ENCODE measurements at regions not wholly inside any gene's neighbourhood (a gene's known extent, or its start where the extent isn't known, plus 50 kb on each side); places are given as distances from the start of the nearest gene placed in this dataset.
A peak's percentile ranks its signal among the peaks of the same experiment; 100 is the strongest.
"Not testable (repeated sequence)": the region's sequence is repeated elsewhere in the genome, so short reads cannot be mapped to it uniquely, and the experiment has no call there.

GRCh38 chr6:170046791-170047626 lies 243.9 kb downstream of the DLL1 start:
- DNase-seq (ENCODE audit: low read depth): peak; percentile 87

- DNase-seq (ENCODE audit: low read depth): no peak
Observed at GRCh38 chr6:170045981-170046667, 244.8 kb downstream of the DLL1 start.

GRCh38 chr6:170045563-170045960 lies 245.3 kb downstream of the DLL1 start:
- DNase-seq (ENCODE audit: low read depth): no peak

DNA sequence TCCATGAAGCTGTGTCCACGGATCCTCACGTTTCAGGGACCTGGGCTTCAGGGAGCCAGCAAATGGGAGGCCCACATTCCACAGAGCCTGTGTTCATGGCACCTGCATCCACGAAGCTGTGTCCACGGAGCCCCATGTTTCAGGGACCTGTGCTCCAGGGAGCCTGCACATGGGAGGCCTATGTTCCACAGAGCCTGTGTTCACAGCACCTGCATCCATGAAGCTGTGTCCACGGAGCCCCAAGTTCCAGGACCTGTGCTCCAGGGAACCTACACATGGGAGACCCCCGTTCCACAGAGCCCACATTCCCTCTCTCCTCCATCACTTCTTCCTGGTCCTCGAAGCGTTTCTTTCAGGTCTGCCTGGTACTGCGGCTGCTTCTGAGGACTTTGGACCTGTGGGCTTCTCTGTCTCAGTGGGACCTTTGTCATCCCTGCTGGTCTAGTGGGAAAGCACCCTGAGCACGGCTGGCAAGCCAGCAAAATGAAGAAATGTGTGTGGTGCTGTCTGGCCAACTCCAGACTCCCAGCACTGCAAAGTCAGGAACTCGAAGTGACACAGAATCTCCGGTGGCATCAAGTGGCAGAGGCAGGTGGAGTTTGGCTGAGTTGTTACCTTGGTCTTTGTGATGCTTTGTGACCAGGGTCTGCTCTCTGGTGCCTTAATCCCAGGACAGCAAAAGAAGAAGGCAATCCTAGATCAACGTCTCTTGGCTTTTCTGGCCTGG lies 245.9 kb downstream of the DLL1 start:
- DNase-seq (ENCODE audit: low read depth): no peak

DNA sequence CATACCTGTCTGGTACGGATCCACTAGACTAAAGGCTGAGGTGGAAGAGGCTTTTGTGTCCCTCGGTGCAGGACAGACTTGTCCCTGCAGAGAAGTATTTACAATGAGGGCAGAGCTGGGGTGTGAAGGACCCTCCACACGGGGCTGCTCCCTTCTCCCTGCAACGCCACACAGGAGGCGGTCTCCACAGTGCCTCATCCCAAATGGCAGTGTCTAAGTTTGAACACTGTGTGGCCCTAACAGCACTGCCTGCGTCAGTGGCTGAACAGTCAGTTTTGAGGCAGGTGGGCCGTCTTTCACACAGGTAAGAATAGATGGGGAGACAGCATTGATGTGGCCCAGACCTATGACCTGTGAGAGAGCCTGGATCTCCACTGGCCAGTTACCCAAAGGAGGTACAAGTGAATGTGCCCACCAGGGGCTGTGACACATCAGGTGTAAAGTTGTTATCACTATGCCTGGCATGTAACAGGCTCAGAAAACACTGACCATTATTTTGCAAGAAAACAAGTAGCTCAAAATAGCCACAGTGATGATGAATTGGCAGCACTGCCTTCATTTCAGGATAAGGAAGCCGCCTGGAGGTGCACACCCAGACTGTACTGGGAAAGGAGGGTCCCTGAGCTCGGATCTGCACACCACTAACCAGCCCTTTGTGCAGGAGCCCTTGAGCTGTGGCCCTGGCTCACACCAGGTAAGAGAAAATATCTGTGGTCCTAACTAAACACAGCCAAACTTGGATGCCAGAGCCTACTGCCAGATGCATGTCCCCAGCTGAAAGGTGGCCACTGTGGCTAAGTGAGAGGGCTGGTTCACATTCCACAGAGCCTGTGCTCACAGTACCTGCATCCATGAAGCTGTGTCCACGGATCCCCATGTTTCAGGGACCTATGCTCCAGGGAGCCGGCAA lies 246.7 kb downstream of the DLL1 start:
- DNase-seq (ENCODE audit: low read depth): no peak

DNA sequence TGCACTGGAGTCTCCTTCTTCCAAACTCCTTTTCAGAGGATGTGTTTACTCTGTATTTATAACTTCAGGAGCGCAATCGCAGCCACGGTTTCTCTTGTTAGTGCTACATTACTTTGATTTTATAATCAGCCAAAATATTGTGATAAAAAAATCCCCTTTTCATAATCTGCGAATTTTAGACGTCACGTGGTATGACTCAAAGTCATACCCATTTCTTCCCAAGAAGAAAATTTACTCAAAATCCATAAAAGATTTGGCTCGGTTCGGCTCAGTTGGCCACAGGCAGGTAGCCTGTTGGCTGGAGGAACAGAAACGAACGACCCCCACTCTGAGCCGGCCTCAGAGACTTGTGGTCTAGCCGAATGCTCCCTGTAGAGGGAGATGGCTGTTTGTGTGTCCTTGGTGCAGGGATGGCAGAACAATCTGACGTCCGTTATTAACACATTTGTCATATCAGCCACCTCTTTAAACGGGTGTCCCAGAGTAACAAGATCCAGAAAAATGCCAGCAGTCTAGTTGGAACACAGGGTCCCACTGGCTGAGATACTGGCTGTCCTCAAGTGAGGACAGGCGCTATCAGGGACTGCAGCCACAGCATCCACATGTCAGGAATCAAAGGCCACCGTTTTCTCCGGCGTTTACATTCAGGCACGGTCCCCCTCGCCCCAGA lies 247.6 kb downstream of the DLL1 start:
- DNase-seq (ENCODE audit: low read depth): no peak

- no peak for DNase-seq (ENCODE audit: low read depth)
Observed at GRCh38 chr6:170042596-170043118, 248.2 kb downstream of the DLL1 start.

- no peak for DNase-seq (ENCODE audit: low read depth)
Observed at GRCh38 chr6:170042123-170042522, 248.8 kb downstream of the DLL1 start.

- no peak for DNase-seq (ENCODE audit: low read depth)
Observed at GRCh38 chr6:170041526-170041925, 249.4 kb downstream of the DLL1 start.

DNA sequence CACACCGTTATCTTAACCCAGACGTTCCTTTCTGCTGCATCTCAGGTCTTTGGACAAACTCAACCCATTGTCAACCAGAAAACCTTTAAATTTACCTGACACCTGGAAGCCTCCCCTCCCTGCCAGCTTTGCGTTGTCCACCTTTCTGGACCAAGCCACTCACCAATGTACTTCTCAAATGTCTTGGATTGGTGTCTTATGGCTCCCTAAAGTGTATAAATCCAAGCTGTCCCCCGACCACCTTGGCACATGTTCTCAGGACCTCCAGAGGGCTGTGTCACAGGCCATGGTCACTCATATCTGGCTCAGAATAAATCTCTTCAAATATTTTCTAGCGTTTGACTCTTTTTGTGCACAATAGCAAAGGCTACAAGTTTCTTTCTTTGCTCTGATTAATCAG lies 250.0 kb downstream of the DLL1 start:
- no peak for DNase-seq (ENCODE audit: low read depth)

DNA sequence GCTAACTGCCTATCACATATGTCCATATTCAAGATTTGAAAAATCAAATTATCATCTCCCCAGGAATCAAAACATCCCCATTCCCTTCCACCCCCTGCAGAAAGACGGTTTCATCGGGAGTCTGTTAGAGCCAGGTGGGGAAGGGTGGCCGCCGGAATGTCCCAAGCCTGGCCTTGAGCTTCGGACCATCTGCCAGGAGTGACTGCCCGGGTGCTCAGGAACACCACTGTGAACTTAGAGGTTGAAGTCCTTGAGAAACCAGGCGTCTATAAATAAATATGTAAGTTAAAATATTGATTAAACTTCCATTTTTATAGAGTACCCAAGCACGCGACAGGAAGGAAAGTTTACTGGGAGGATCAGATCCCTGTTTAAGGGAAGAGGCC lies 250.8 kb downstream of the DLL1 start:
- no peak for DNase-seq (ENCODE audit: low read depth)

GRCh38 chr6:170039156-170040114 lies 251.4 kb downstream of the DLL1 start:
- no peak for DNase-seq (ENCODE audit: low read depth)

GRCh38 chr6:170038708-170039107 lies 252.2 kb downstream of the DLL1 start:
- DNase-seq (ENCODE audit: low read depth): no peak

DNA sequence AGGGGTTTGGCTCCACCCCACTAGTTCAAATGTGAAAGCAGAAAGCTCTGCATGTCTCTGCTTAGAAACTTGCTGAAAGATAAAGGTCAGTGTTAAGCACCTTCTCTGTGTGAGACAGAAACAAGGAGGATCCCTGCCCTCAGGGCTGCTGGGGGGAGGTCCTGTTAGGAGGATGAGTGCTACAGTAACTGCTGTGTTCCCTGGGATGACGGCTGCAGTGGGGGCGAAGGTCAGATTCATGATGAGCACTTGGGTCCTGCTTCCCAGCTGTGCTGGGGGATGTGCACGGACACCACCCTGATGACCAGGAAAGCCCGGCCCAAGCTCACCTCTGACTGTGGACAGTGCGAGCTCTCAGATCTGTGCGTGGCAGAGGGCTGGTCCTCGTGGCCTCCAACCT lies 252.6 kb downstream of the DLL1 start:
- peak; percentile 78 for DNase-seq (ENCODE audit: low read depth)

DNA sequence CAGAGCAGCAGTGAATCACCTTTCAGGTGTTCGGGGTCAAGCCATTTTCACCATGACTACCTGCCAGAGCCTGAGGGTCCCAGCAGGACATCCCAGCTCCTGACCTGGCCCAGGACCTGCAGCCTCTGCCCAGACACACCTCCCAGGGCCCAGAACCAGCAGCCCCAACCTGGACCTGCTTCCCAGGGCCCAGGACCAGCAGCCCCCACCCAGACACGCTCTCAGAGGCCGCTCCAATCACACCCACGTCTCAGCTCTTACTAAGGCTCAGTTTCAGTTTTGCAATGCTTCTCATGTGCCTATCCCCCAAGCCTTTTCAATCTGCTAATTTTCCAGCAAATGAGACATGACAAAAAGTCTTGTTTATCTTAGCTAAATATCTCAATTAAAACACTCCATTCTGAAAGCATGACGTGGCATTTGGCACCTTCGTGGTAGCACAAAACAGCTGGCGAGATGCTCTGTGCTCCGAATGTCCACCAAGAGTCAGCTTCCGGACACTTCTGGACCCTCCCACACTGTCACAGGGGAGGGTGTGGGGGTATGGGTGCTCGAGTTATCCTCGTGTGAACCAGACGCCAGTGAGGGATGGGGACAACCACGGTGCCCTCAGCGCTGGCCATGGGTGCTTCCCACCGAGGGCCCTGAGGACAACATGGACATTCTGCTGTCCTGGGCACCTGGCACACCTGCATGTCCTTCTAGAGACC lies 253.2 kb downstream of the DLL1 start:
- DNase-seq (ENCODE audit: low read depth): peak; percentile 86

DNA sequence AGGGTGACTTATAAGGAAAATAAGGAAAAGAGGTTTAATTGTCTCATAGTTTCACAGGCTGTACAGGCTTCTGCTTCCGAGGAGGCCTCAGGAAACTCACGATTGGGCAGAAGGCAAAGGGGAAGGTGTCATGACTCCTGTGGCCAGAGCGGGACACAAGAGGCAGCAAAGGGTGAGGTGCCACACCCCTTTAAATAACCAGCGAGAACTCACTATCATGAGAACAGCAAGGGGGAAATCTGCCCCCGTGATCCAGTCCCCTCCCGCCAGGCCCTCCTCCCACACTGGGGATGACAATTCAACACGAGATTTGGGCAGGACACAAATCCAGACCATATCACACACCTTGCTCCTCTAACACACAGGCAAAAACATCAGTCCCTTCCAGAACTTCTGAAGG lies 254.0 kb downstream of the DLL1 start:
- DNase-seq (ENCODE audit: low read depth): no peak

- DNase-seq (ENCODE audit: low read depth): not testable (repeated sequence)
Observed at GRCh38 chr6:170036367-170036766, 254.5 kb downstream of the DLL1 start.

DNA sequence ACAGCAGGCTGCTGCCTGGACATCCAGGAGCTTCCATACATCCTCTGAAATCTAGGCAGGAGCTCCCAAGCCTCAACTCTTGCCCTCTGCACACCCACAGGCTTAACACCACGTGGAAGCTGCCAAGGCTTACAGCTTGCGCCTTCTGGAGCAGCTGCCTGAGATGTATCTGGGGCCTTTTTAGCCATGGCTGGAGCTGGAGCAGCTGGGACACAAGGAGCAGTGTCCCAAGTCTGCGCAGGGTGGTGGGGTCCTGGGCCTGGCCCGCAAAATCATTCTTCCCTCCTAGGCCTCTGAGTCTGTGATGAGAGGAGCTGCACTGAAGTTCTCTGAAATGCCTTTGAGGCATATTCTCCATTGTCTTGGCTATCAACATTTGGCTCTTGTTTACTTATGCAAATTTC lies 255.0 kb downstream of the DLL1 start:
- no peak for DNase-seq (ENCODE audit: low read depth)

- no peak for DNase-seq (ENCODE audit: low read depth)
Observed at GRCh38 chr6:170035044-170035443, 255.8 kb downstream of the DLL1 start.
